ENCODE measurements at regions not wholly inside any gene's neighbourhood (a gene's known extent, or its start where the extent isn't known, plus 50 kb on each side); places are given as distances from the start of the nearest gene placed in this dataset.

- in situ Hi-C loops (cut with MboI; ENCODE audit: low pct_unique_long_range_greater_than_20kb, low sequenced_read_pairs, unreplicated experiment): no loop called here
- no peak for TF ChIP-seq CTCF (IDR thresholded peaks at IDR 0.05; ENCODE audit: extremely low read depth, insufficient read depth, missing control alignments)
- DNase-seq (ENCODE audit: low spot score): no peak
Observed at GRCh38 chr18:55751476-55751875, 163.5 kb upstream of the TCF4 start.

- TF ChIP-seq CTCF (IDR thresholded peaks at IDR 0.05; ENCODE audit: extremely low read depth, insufficient read depth, missing control alignments): no peak
- DNase-seq (ENCODE audit: low spot score): no peak
- in situ Hi-C loops (cut with MboI; ENCODE audit: low pct_unique_long_range_greater_than_20kb, low sequenced_read_pairs, unreplicated experiment): no loop called here
Observed at GRCh38 chr18:55748227-55748738, 160.3 kb upstream of the TCF4 start.

- in situ Hi-C loops (cut with MboI; ENCODE audit: low pct_unique_long_range_greater_than_20kb, low sequenced_read_pairs, unreplicated experiment): no loop called here
- no peak for TF ChIP-seq CTCF (IDR thresholded peaks at IDR 0.05; ENCODE audit: extremely low read depth, insufficient read depth, missing control alignments)
Observed at GRCh38 chr18:55744206-55744605, 156.2 kb upstream of the TCF4 start.

GRCh38 chr18:55743736-55744135 is 155.7 kb upstream of the TCF4 start:
- in situ Hi-C loops (cut with MboI; ENCODE audit: low pct_unique_long_range_greater_than_20kb, low sequenced_read_pairs, unreplicated experiment): no loop called here
- no peak for DNase-seq (ENCODE audit: low spot score)
- TF ChIP-seq CTCF (IDR thresholded peaks at IDR 0.05; ENCODE audit: extremely low read depth, insufficient read depth, missing control alignments): no peak

More at GRCh38 chr18:55744206-55744605, 156.2 kb upstream of the TCF4 start:
- DNase-seq (ENCODE audit: low spot score): no peak

GRCh38 chr18:55743133-55743532 is 155.1 kb upstream of the TCF4 start:
- no peak for TF ChIP-seq CTCF (IDR thresholded peaks at IDR 0.05; ENCODE audit: extremely low read depth, insufficient read depth, missing control alignments)
- in situ Hi-C loops (cut with MboI; ENCODE audit: low pct_unique_long_range_greater_than_20kb, low sequenced_read_pairs, unreplicated experiment): no loop called here
- no peak for DNase-seq (ENCODE audit: low spot score)

- TF ChIP-seq CTCF (IDR thresholded peaks at IDR 0.05; ENCODE audit: extremely low read depth, insufficient read depth, missing control alignments): no peak
- DNase-seq (ENCODE audit: low spot score): no peak
- in situ Hi-C loops (cut with MboI; ENCODE audit: low pct_unique_long_range_greater_than_20kb, low sequenced_read_pairs, unreplicated experiment): no loop called here
Observed at GRCh38 chr18:55739488-55739887, 151.5 kb upstream of the TCF4 start.
